A673 (cell line): ENCODE measurements at regions not wholly inside any gene's neighbourhood (a gene's known extent, or its start where the extent isn't known, plus 50 kb on each side); places are given as distances from the start of the nearest gene placed in this dataset.

ENCODE experiments used
- CTCF ChIP-seq: fragments of 300-800, 200-600 bp; sonication (generic); conservative IDR thresholded peaks from 2 replicates; pipeline ENCODE4 v1.5.1; 2017; ENCODE audit warnings: low read depth, mild to moderate bottlenecking, antibody characterized with exemption, low read length, moderate library complexity, mixed read lengths
- EZH2 ChIP-seq: fragments of 200-600 bp; sonication (generic); IDR thresholded peaks from 2 replicates; pipeline ENCODE4 v1.6.1; 2017; ENCODE audit warnings: borderline replicate concordance, low read depth, mild to moderate bottlenecking, mixed read lengths, antibody characterized with exemption, low read length; ENCODE audit not compliant: poor library complexity, severe bottlenecking

- TF ChIP-seq CTCF (no peak), EZH2 (no peak)
These were observed 112.8 kb upstream of the LPP start for GRCh38 chr3:188041193-188041592.
